ENCODE measurements at regions not wholly inside any gene's neighbourhood (a gene's known extent, or its start where the extent isn't known, plus 50 kb on each side); places are given as distances from the start of the nearest gene placed in this dataset.
A peak's percentile ranks its signal among the peaks of the same experiment; 100 is the strongest.
"Not testable (repeated sequence)": the region's sequence is repeated elsewhere in the genome, so short reads cannot be mapped to it uniquely, and the experiment has no call there.

GRCh38 chr16:26911436-26911835 lies 155.3 kb upstream of the C16orf82 start:
- DNase-seq, result no peak

GRCh38 chr16:26913851-26914250 lies 152.9 kb upstream of the C16orf82 start:
- no peak for DNase-seq

- DNase-seq, result no peak
These were observed 135.7 kb upstream of the C16orf82 start for GRCh38 chr16:26930786-26931581.

- no peak for DNase-seq
These were observed 116.1 kb upstream of the C16orf82 start for GRCh38 chr16:26950636-26951035.

- no peak for DNase-seq
These were observed 114.8 kb upstream of the C16orf82 start for GRCh38 chr16:26951950-26952349.

- DNase-seq, result no peak
These were observed 114.3 kb upstream of the C16orf82 start for GRCh38 chr16:26952411-26952810.

- DNase-seq, result no peak
These were observed 109.4 kb upstream of the C16orf82 start for GRCh38 chr16:26957283-26957859.

- DNase-seq, result no peak
These were observed 107.2 kb upstream of the C16orf82 start for GRCh38 chr16:26959416-26960009.

GRCh38 chr16:26961459-26961858 lies 105.3 kb upstream of the C16orf82 start:
- no peak for DNase-seq

GRCh38 chr16:26963109-26963508 lies 103.6 kb upstream of the C16orf82 start:
- DNase-seq, result peak; percentile 7 to 24

- DNase-seq, result no peak
These were observed 97.0 kb upstream of the C16orf82 start for GRCh38 chr16:26969589-26970231.

- no peak for DNase-seq
These were observed 96.4 kb upstream of the C16orf82 start for GRCh38 chr16:26970292-26970691.

GRCh38 chr16:26976873-26977272 lies 89.9 kb upstream of the C16orf82 start:
- DNase-seq, result no peak

- DNase-seq, result no peak
These were observed 85.3 kb upstream of the C16orf82 start for GRCh38 chr16:26981266-26981938.

- DNase-seq, result no peak
These were observed 84.3 kb upstream of the C16orf82 start for GRCh38 chr16:26982422-26982821.

- no peak for DNase-seq
These were observed 83.3 kb upstream of the C16orf82 start for GRCh38 chr16:26983426-26983825.

- no peak for DNase-seq
These were observed 81.3 kb upstream of the C16orf82 start for GRCh38 chr16:26985100-26986065.

- no peak for DNase-seq
These were observed 79.1 kb upstream of the C16orf82 start for GRCh38 chr16:26987597-26988010.

- DNase-seq, result no peak
These were observed 78.5 kb upstream of the C16orf82 start for GRCh38 chr16:26988186-26988585.

GRCh38 chr16:26990384-26991120 lies 76.2 kb upstream of the C16orf82 start:
- not testable (repeated sequence) for DNase-seq

Measured in stimulated activated CD4-positive, alpha-beta T cell treated with anti-CD3 and anti-CD28 coated beads, Interleukin-2, amount 100 ng/mL, for 48 hours (primary cell).